PC-9 (cell line): ENCODE measurements at regions not wholly inside any gene's neighbourhood (a gene's known extent, or its start where the extent isn't known, plus 50 kb on each side); places are given as distances from the start of the nearest gene placed in this dataset.

Source experiments
- BruUV-seq: library from RNA; stranded (reverse); fragments of 400-500 nt; replicated peaks from 2 replicates; lab custom pipeline; 2021; lab: Mats Ljungman, UMichigan
- CTCF ChIA-PET: fragments of 300-600 bp; sonication (Branson Sonifier 250); formaldehyde crosslinking; loops from one replicate; lab custom pipeline; 2022; ENCODE audit warnings: antibody characterized with exemption; lab: Charles Lee
- POLR2A ChIA-PET: fragments of 300-600 bp; sonication (Branson Sonifier 250); formaldehyde crosslinking; loops from one replicate; lab custom pipeline; 2022; ENCODE audit warnings: antibody characterized with exemption; ENCODE audit not compliant: unreplicated experiment; lab: Charles Lee
- DNase-seq, 2 experiments: peaks; one replicate each; pipeline versions ENCODE4 v3.0.0 to v3.0.0-alpha.2; 2015 to 2022; ENCODE audit warnings: mixed read lengths in 1 of 2
- H2AFZ ChIP-seq: fragments of 200-600 bp; sonication (generic); 2 replicates; pipeline ENCODE4 v1.8.1; 2017; ENCODE audit warnings: antibody characterized with exemption
- H3F3A ChIP-seq: fragments of 200-600 bp; sonication (generic); 2 replicates; pipeline ENCODE4 v1.8.1; 2017; ENCODE audit warnings: antibody characterized with exemption, mild to moderate bottlenecking, low read depth; ENCODE audit not compliant: insufficient read depth
- H3K27ac ChIP-seq: fragments of 200-600 bp; sonication (generic); 2 replicates; pipeline ENCODE4 v1.6.1; 2016; ENCODE audit warnings: mixed run types
- H3K27me3 ChIP-seq: fragments of 200-600 bp; sonication (generic); 2 replicates; pipeline ENCODE4 v1.6.1; 2016; ENCODE audit warnings: low read depth, mixed run types; ENCODE audit not compliant: insufficient read depth
- H3K36me3 ChIP-seq: fragments of 200-600 bp; sonication (generic); 2 replicates; pipeline ENCODE4 v1.6.1; 2016; ENCODE audit warnings: low read depth, mixed run types
- H3K4me1 ChIP-seq: fragments of 200-600 bp; sonication (generic); replicated peaks from 2 replicates; pipeline ENCODE4 v1.6.1; 2016; ENCODE audit warnings: mixed run types; ENCODE audit not compliant: insufficient read depth
- H3K4me2 ChIP-seq: fragments of 200-600 bp; sonication (generic); 2 replicates; pipeline ENCODE4 v1.6.1; 2017; ENCODE audit warnings: mixed run types
- H3K4me3 ChIP-seq: fragments of 200-600 bp; sonication (generic); 2 replicates; pipeline ENCODE4 v1.6.1; 2016; ENCODE audit warnings: mixed run types
- H3K79me2 ChIP-seq: fragments of 200-600 bp; sonication (generic); 2 replicates; pipeline ENCODE4 v1.6.1; 2017; ENCODE audit warnings: low read depth, mixed run types
- H3K9me2 ChIP-seq: fragments of 200-600 bp; sonication (generic); 2 replicates; pipeline ENCODE4 v1.8.1; 2017; ENCODE audit warnings: mild to moderate bottlenecking; ENCODE audit not compliant: insufficient read depth
- H3K9me3 ChIP-seq: fragments of 200-600 bp; sonication (generic); 2 replicates; pipeline ENCODE4 v1.8.1; 2016; ENCODE audit warnings: low read depth; ENCODE audit not compliant: insufficient read depth
- H4K20me1 ChIP-seq: fragments of 200-600 bp; sonication (generic); 2 replicates; pipeline ENCODE4 v1.8.1; 2017; ENCODE audit not compliant: insufficient read depth
- EZH2 ChIP-seq: fragments of 200-600 bp; sonication (generic); IDR thresholded peaks from 2 replicates; pipeline ENCODE4 v1.8.0; 2017; ENCODE audit warnings: antibody characterized with exemption, low read depth
- intact Hi-C: fragments of 100-400 bp; cut with micrococcal nuclease; formaldehyde crosslinking; loops from one replicate; pipeline ENCODE4 v1.10.0; 2022; ENCODE audit not compliant: unreplicated experiment
- TF ChIP-seq, protein P1 (sequence below): fragments of 200-600 bp; sonication (generic); conservative IDR thresholded peaks from 2 replicates; pipeline ENCODE4 v1.6.1; 2017; ENCODE audit warnings: mixed run types, antibody characterized with exemption, mild to moderate bottlenecking, moderate library complexity

- Histone ChIP-seq H3K4me2 (no peak overlapping the region), H2AFZ (no peak overlapping the region)
- DNase-seq, result peak in 1 of 2 experiments; percentile 2
These were observed 385.8 kb downstream of the EFNA5 start for GRCh38 chr5:107284822-107285525.

GRCh38 chr5:107282061-107282460 lies 388.7 kb downstream of the EFNA5 start:
- Histone ChIP-seq H3K36me3 (no peaks in the 10 kb centered on the region), H3K27ac (no peak overlapping the region), H3K79me2 (no peaks in the 10 kb centered on the region), H3K9me2 (no peaks in the 10 kb centered on the region), H3F3A (no peaks in the 10 kb centered on the region), H3K4me2 (no peak overlapping the region), H3K27me3 (no peaks in the 10 kb centered on the region), H3K4me1 (no peaks in the 10 kb centered on the region), H2AFZ (no peak overlapping the region), H4K20me1 (no peaks in the 10 kb centered on the region; the same call in 1 of the 2 replicates), H3K4me3 (no peak overlapping the region), H3K9me3 (no peaks in the 10 kb centered on the region; the same call in 1 of the 2 replicates)
- TF ChIP-seq EZH2, result no peak
- TF ChIP-seq, protein P1, sequence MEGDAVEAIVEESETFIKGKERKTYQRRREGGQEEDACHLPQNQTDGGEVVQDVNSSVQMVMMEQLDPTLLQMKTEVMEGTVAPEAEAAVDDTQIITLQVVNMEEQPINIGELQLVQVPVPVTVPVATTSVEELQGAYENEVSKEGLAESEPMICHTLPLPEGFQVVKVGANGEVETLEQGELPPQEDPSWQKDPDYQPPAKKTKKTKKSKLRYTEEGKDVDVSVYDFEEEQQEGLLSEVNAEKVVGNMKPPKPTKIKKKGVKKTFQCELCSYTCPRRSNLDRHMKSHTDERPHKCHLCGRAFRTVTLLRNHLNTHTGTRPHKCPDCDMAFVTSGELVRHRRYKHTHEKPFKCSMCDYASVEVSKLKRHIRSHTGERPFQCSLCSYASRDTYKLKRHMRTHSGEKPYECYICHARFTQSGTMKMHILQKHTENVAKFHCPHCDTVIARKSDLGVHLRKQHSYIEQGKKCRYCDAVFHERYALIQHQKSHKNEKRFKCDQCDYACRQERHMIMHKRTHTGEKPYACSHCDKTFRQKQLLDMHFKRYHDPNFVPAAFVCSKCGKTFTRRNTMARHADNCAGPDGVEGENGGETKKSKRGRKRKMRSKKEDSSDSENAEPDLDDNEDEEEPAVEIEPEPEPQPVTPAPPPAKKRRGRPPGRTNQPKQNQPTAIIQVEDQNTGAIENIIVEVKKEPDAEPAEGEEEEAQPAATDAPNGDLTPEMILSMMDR, result no peak
- CTCF ChIA-PET, result no interaction called here
- POLR2A ChIA-PET, result no interaction called here
- no TSS peak for BruUV-seq
- DNase-seq, result no peak
- intact Hi-C loops, result no loop called here

More at GRCh38 chr5:107284822-107285525, 385.8 kb downstream of the EFNA5 start:
- TF ChIP-seq EZH2, result no peak
- TF ChIP-seq, protein P1, result no peak
- H3K79me2 ChIP-seq, result no peaks in the 10 kb centered on the region
- H3K9me2 ChIP-seq, result no peaks in the 10 kb centered on the region
- ChIA-PET POLR2A (interaction anchor here (0.6 kb wide), 1 partner anchor 546 kb away, joined by 5 read pairs; no protein-coding TSS in a partner anchor), CTCF (no interaction called here)
- H3K36me3 ChIP-seq, result no peaks in the 10 kb centered on the region
- no peak overlapping the region for H3K4me3 ChIP-seq
- no TSS peak for BruUV-seq
- H3K27me3 ChIP-seq, result no peaks in the 10 kb centered on the region
- H3F3A ChIP-seq, result no peaks in the 10 kb centered on the region
- intact Hi-C loops, result no loop called here
- no peaks in the 10 kb centered on the region for H3K4me1 ChIP-seq
- H3K9me3 ChIP-seq, result no peaks in the 10 kb centered on the region; the same call in 1 of the 2 replicates
- H4K20me1 ChIP-seq, result no peaks in the 10 kb centered on the region; the same call in 1 of the 2 replicates
- H3K27ac ChIP-seq, result no peak overlapping the region

DNA sequence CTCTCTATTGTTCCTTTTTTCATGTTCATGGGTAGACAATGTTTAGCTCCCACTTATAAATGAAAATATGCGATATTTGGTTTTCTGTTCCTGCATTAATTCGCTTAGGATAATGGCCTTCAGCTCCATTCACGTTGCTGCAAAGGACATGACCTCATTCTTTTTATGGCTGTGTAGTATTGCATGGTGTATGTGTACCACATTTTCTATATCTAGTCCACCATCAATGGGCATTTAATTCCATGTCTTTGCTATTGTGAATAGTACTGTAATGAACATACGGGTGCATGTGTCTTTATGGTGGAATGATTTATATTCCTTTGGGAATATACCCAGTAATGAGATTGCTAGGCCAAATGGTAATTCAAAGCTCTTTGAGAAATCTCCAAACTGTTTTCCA lies 392.0 kb downstream of the EFNA5 start:
- no peak for DNase-seq
- BruUV-seq, result no TSS peak
- TF ChIP-seq, protein P1, result no peak
- TF ChIP-seq EZH2, result no peak
- H3K4me2 ChIP-seq, result no peak overlapping the region
- ChIA-PET CTCF (no interaction called here), POLR2A (no interaction called here)
- no peaks in the 10 kb centered on the region; the same call in 1 of the 2 replicates for H4K20me1 ChIP-seq
- no peak overlapping the region for H3K27ac ChIP-seq
- no peaks in the 10 kb centered on the region for H3K4me1 ChIP-seq
- no peaks in the 10 kb centered on the region for H3K79me2 ChIP-seq
- H3K36me3 ChIP-seq, result no peaks in the 10 kb centered on the region
- H2AFZ ChIP-seq, result no peak overlapping the region
- no peaks in the 10 kb centered on the region for H3K9me3 ChIP-seq
- intact Hi-C loops, result no loop called here
- H3K9me2 ChIP-seq, result no peaks in the 10 kb centered on the region
- H3K4me3 ChIP-seq, result no peak overlapping the region
- no peaks in the 10 kb centered on the region for H3F3A ChIP-seq
- no peaks in the 10 kb centered on the region for H3K27me3 ChIP-seq
